ENCODE measurements at regions not wholly inside any gene's neighbourhood (a gene's known extent, or its start where the extent isn't known, plus 50 kb on each side); places are given as distances from the start of the nearest gene placed in this dataset.

- DNase-seq (ENCODE audit: low read depth): no peak
- H3K4me3 ChIP-seq (replicated peaks; ENCODE audit: low read depth, low read length): no peak overlapping the region
- no peak for TF ChIP-seq CTCF (IDR thresholded peaks at IDR 0.05; ENCODE audit: low read length, missing control alignments)
These were observed 436.2 kb downstream of the CBLN4 start for GRCh38 chr20:55569084-55569483.

- DNase-seq (ENCODE audit: low read depth): no peak
- no peak for TF ChIP-seq CTCF (IDR thresholded peaks at IDR 0.05; ENCODE audit: low read length, missing control alignments)
- no peak overlapping the region for H3K4me3 ChIP-seq (replicated peaks; ENCODE audit: low read depth, low read length)
These were observed 437.5 kb downstream of the CBLN4 start for GRCh38 chr20:55567826-55568225.

GRCh38 chr20:55565096-55565773 is 440.1 kb downstream of the CBLN4 start:
- no peak for DNase-seq (ENCODE audit: low read depth)
- no peak overlapping the region for H3K4me3 ChIP-seq (replicated peaks; ENCODE audit: low read depth, low read length)
- TF ChIP-seq CTCF (IDR thresholded peaks at IDR 0.05; ENCODE audit: low read length, missing control alignments): no peak

GRCh38 chr20:55561259-55561658 is 444.1 kb downstream of the CBLN4 start:
- no peak overlapping the region for H3K4me3 ChIP-seq (replicated peaks; ENCODE audit: low read depth, low read length)
- TF ChIP-seq CTCF (IDR thresholded peaks at IDR 0.05; ENCODE audit: low read length, missing control alignments): no peak
- DNase-seq (ENCODE audit: low read depth): no peak

- H3K4me3 ChIP-seq (replicated peaks; ENCODE audit: low read depth, low read length): no peak overlapping the region
These were observed 448.1 kb downstream of the CBLN4 start for GRCh38 chr20:55557191-55557590.

GRCh38 chr20:55555075-55555650 is 450.2 kb downstream of the CBLN4 start:
- no peak for TF ChIP-seq CTCF (IDR thresholded peaks at IDR 0.05; ENCODE audit: low read length, missing control alignments)
- no peak for DNase-seq (ENCODE audit: low read depth)

More at GRCh38 chr20:55557191-55557590, 448.1 kb downstream of the CBLN4 start:
- DNase-seq (ENCODE audit: low read depth): no peak
- no peak for TF ChIP-seq CTCF (IDR thresholded peaks at IDR 0.05; ENCODE audit: low read length, missing control alignments)

GRCh38 chr20:55544638-55545037 is 460.7 kb downstream of the CBLN4 start:
- DNase-seq (ENCODE audit: low read depth): no peak
- no peak for TF ChIP-seq CTCF (IDR thresholded peaks at IDR 0.05; ENCODE audit: low read length, missing control alignments)
- H3K4me3 ChIP-seq (replicated peaks; ENCODE audit: low read depth, low read length): no peak overlapping the region

More at GRCh38 chr20:55555075-55555650, 450.2 kb downstream of the CBLN4 start:
- no peak overlapping the region for H3K4me3 ChIP-seq (replicated peaks; ENCODE audit: low read depth, low read length)
